GM13977 (cell line): ENCODE measurements at regions not wholly inside any gene's neighbourhood (a gene's known extent, or its start where the extent isn't known, plus 50 kb on each side); places are given as distances from the start of the nearest gene placed in this dataset.

ENCODE experiments used
- DNase-seq: peaks from one replicate; pipeline ENCODE4 v3.0.0; 2012; ENCODE audit warnings: low spot score
- CTCF ChIP-seq: IDR thresholded peaks from 2 replicates; pipeline ENCODE4 v1.5.1; 2012; ENCODE audit warnings: mild to moderate bottlenecking, control low read depth; ENCODE audit not compliant: insufficient read depth; ENCODE audit errors: extremely low read depth, missing control alignments
- in situ Hi-C: fragments of 300-500 bp; cut with MboI; formaldehyde crosslinking; loops from one replicate; pipeline ENCODE4 v1.12.0; 2022; ENCODE audit warnings: low sequenced_read_pairs, low pct_unique_long_range_greater_than_20kb, mixed read lengths, inconsistent platforms; ENCODE audit not compliant: unreplicated experiment

GRCh38 chr7:24214670-24215069 is 69.3 kb upstream of the NPY start:
- in situ Hi-C loops, result no loop called here
- DNase-seq, result no peak
- no peak for TF ChIP-seq CTCF

- TF ChIP-seq CTCF, result no peak
- DNase-seq, result no peak
- in situ Hi-C loops, result no loop called here
These were observed 67.3 kb upstream of the NPY start for GRCh38 chr7:24216576-24217125.

- no peak for TF ChIP-seq CTCF
- in situ Hi-C loops, result no loop called here
- no peak for DNase-seq
These were observed 62.5 kb upstream of the NPY start for GRCh38 chr7:24221500-24221899.

- TF ChIP-seq CTCF, result no peak
- in situ Hi-C loops, result no loop called here
- no peak for DNase-seq
These were observed 56.9 kb upstream of the NPY start for GRCh38 chr7:24227068-24227467.

- in situ Hi-C loops, result no loop called here
- DNase-seq, result peak; percentile 28
- no peak for TF ChIP-seq CTCF
These were observed 56.2 kb upstream of the NPY start for GRCh38 chr7:24227603-24228359.

GRCh38 chr7:24229481-24230226 is 54.3 kb upstream of the NPY start:
- in situ Hi-C loops, result no loop called here
- TF ChIP-seq CTCF, result no peak
- no peak for DNase-seq
